Central memory CD8-positive, alpha-beta T cell (primary cell): ENCODE measurements at regions not wholly inside any gene's neighbourhood (a gene's known extent, or its start where the extent isn't known, plus 50 kb on each side); places are given as distances from the start of the nearest gene placed in this dataset.

ENCODE experiments used
- ATAC-seq: fragments of 150-1000 bp; cut with Tn5 transposase; replicated peaks from 2 replicates; pipeline ENCODE4 v1.10.0; 2022; ENCODE audit warnings: mild to moderate bottlenecking, moderate FRiP score, moderate number of reproducible peaks; ENCODE audit not compliant: poor library complexity, severe bottlenecking; ENCODE audit errors: extremely low read depth
- DNase-seq, 2 donors: peaks; one replicate each; pipeline ENCODE4 v3.0.0; 2021; ENCODE audit warnings: low spot score in 2 of 2
- H3K27ac Mint-ChIP-seq: one replicate; pipeline ENCODE4 v1.8.0; 2022; ENCODE audit warnings: low read depth, mild to moderate bottlenecking, moderate library complexity, mixed read lengths
- H3K27me3 Mint-ChIP-seq: one replicate; pipeline ENCODE4 v1.8.0; 2022; ENCODE audit warnings: mixed read lengths
- H3K36me3 Mint-ChIP-seq: one replicate; pipeline ENCODE4 v1.8.0; 2022; ENCODE audit warnings: mild to moderate bottlenecking, moderate library complexity, mixed read lengths; ENCODE audit not compliant: insufficient read depth
- H3K4me1 Mint-ChIP-seq: one replicate; pipeline ENCODE4 v1.8.0; 2022; ENCODE audit warnings: mixed read lengths
- H3K4me3 Mint-ChIP-seq: one replicate; pipeline ENCODE4 v1.8.0; 2022; ENCODE audit warnings: mild to moderate bottlenecking, moderate library complexity, mixed read lengths
- H3K9me3 Mint-ChIP-seq: one replicate; pipeline ENCODE4 v1.8.0; 2022; ENCODE audit warnings: mixed read lengths

GRCh38 chr9:95640336-95640735, 123.6 kb upstream of the PTCH1 start:
- H3K9me3 Mint-ChIP-seq: no peaks in the 10 kb centered on the region
- no peak overlapping the region for H3K4me3 Mint-ChIP-seq
- no peaks in the 10 kb centered on the region for H3K36me3 Mint-ChIP-seq
- peaks cover 52% of the 10 kb centered on the region for H3K27me3 Mint-ChIP-seq
- DNase-seq (no peak), ATAC-seq (no peak)
- H3K27ac Mint-ChIP-seq: no peak overlapping the region
- no peaks in the 10 kb centered on the region for H3K4me1 Mint-ChIP-seq

GRCh38 chr9:95635986-95636671, 119.4 kb upstream of the PTCH1 start:
- DNase-seq (no peak), ATAC-seq (no peak)
- H3K4me1 Mint-ChIP-seq: no peaks in the 10 kb centered on the region
- H3K9me3 Mint-ChIP-seq: no peaks in the 10 kb centered on the region
- peaks cover 72% of the 10 kb centered on the region for H3K27me3 Mint-ChIP-seq
- H3K4me3 Mint-ChIP-seq: no peak overlapping the region
- no peaks in the 10 kb centered on the region for H3K36me3 Mint-ChIP-seq
- H3K27ac Mint-ChIP-seq: no peak overlapping the region

DNA sequence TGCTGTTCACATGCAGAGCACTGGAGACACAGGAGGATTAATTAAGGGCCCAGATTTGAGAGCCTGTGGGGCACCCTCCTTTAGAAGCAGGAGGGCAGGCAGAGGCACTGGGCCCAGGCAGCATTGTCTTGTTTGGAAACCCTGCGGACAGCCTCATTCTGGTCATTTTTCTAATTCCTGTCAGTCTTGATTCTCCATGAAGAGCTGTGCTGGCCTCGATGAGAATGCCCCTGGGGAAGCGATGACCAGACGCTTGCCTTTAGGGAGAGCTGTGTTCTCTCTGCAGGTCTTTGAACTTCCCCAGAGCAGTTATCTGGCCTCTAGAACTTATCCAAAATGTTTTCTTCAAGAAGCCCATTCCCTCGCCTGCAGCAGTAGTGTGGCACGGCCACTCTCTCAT, 117.8 kb upstream of the PTCH1 start:
- no peak overlapping the region for H3K4me3 Mint-ChIP-seq
- H3K27ac Mint-ChIP-seq: no peak overlapping the region
- DNase-seq (no peak), ATAC-seq (no peak)
- no peaks in the 10 kb centered on the region for H3K4me1 Mint-ChIP-seq
- H3K36me3 Mint-ChIP-seq: no peaks in the 10 kb centered on the region
- H3K9me3 Mint-ChIP-seq: no peaks in the 10 kb centered on the region
- H3K27me3 Mint-ChIP-seq: peaks cover 67% of the 10 kb centered on the region

GRCh38 chr9:95634114-95634513, 117.3 kb upstream of the PTCH1 start:
- Mint-ChIP-seq H3K4me1 (no peaks in the 10 kb centered on the region), H3K9me3 (no peaks in the 10 kb centered on the region), H3K27ac (no peak overlapping the region), H3K27me3 (peaks cover 63% of the 10 kb centered on the region), H3K4me3 (no peak overlapping the region), H3K36me3 (no peaks in the 10 kb centered on the region)
- ATAC-seq (no peak), DNase-seq (no peak)

- no peak overlapping the region for H3K4me3 Mint-ChIP-seq
- no peak for ATAC-seq
- H3K36me3 Mint-ChIP-seq: no peaks in the 10 kb centered on the region
- peaks cover 5% of the 10 kb centered on the region for H3K4me1 Mint-ChIP-seq
- H3K27me3 Mint-ChIP-seq: peaks cover 56% of the 10 kb centered on the region
- no peak overlapping the region for H3K27ac Mint-ChIP-seq
- DNase-seq: no peak
- H3K9me3 Mint-ChIP-seq: no peaks in the 10 kb centered on the region
These were observed 112.8 kb upstream of the PTCH1 start for GRCh38 chr9:95629585-95629984.

DNA sequence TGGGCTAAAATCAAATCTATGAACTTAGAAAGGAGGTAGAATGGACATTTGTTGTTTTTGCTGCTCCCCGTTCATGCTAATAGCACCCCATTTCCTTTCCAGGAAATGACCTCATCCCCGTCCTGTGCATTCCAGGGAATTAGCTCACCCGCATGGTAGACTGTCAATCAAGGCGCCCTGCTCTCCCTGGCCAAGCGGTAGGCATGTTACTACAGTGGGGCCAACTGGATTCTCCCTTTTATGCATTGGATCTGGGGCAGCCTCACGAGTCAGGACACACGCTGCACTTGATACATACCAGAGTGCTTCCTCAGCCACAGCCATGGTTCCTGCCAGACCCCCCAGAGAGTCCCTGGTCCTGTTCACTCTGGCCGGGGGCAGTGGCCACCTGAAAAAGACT, 111.0 kb upstream of the PTCH1 start:
- no peak for ATAC-seq
- no peak for DNase-seq
- Mint-ChIP-seq H3K36me3 (no peaks in the 10 kb centered on the region), H3K4me1 (peaks cover 5% of the 10 kb centered on the region), H3K4me3 (no peak overlapping the region), H3K27ac (no peak overlapping the region), H3K27me3 (peaks cover 55% of the 10 kb centered on the region), H3K9me3 (no peaks in the 10 kb centered on the region)

DNA sequence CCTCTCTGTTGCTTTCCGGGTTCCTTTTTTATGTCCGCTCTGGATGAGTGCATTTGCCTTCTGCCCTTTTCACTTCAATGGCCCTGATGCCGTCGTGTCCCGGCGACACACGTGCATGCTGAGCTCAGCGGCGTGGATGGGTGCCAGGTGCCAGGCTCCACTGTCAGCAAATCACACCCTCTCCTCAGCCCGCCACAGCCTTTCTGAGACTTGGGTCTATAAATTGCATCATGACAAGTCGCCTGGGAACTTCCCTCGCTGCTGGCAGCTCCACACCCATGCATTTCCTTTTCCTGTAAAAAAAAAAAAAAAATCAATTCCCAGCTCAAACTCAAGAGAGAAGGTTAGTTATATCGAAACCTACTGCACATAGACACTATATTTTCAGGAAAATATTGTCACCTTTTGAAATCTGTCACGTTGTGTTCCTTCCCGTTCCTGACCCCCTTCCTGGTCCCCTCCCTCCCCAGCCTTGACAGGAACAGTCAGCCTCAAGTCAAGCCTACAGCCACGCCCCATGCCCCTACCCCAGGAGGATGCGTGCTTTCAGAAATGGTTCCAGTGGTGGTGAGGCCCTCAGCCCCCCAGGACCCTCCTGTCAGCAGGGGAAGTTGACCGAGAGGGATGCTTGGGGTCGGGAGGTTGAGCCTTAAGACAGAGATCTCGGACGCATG, 110.3 kb upstream of the PTCH1 start:
- Mint-ChIP-seq H3K4me3 (no peak overlapping the region), H3K4me1 (peaks cover 5% of the 10 kb centered on the region), H3K27me3 (peaks cover 51% of the 10 kb centered on the region), H3K27ac (no peak overlapping the region), H3K36me3 (no peaks in the 10 kb centered on the region), H3K9me3 (no peaks in the 10 kb centered on the region)
- ATAC-seq: no peak
- DNase-seq: no peak

DNA sequence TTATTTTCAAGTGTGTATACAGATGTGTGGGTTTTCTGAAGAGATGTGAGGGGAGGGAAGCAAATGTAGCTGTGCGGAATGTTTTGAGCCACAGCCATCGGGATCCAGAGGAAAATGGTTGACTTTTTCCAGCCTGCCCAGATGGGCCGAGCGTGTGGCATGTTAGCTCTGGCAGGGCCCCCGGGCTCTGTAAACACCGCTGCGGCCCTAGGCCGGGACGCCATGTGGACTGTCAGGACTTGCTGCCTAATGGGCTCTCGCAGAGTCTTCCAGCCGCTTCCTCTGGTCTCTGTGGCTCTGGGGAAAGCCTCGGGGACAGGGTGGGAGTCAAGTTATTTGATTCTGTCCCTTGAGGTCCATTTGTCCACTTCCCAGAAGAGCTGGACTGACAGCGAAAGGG, 109.6 kb upstream of the PTCH1 start:
- no peak overlapping the region for H3K4me3 Mint-ChIP-seq

GRCh38 chr9:95623640-95624039, 106.9 kb upstream of the PTCH1 start:
- Mint-ChIP-seq H3K27ac (no peak overlapping the region), H3K4me1 (peaks cover 5% of the 10 kb centered on the region), H3K9me3 (no peaks in the 10 kb centered on the region), H3K27me3 (peaks cover 33% of the 10 kb centered on the region), H3K4me3 (no peak overlapping the region), H3K36me3 (no peaks in the 10 kb centered on the region)
- no peak for DNase-seq
- no peak for ATAC-seq

More for the DNA sequence above, 109.6 kb upstream of the PTCH1 start:
- DNase-seq: no peak
- Mint-ChIP-seq H3K36me3 (no peaks in the 10 kb centered on the region), H3K27me3 (peaks cover 44% of the 10 kb centered on the region), H3K27ac (no peak overlapping the region), H3K9me3 (no peaks in the 10 kb centered on the region), H3K4me1 (peaks cover 5% of the 10 kb centered on the region)
- ATAC-seq: no peak

- H3K4me3 Mint-ChIP-seq: no peak overlapping the region
- H3K9me3 Mint-ChIP-seq: no peaks in the 10 kb centered on the region
- H3K4me1 Mint-ChIP-seq: no peaks in the 10 kb centered on the region
- ATAC-seq (no peak), DNase-seq (no peak)
- peaks cover 34% of the 10 kb centered on the region for H3K27me3 Mint-ChIP-seq
- no peak overlapping the region for H3K27ac Mint-ChIP-seq
- H3K36me3 Mint-ChIP-seq: no peaks in the 10 kb centered on the region
These were observed 104.0 kb upstream of the PTCH1 start for GRCh38 chr9:95620722-95621121.

DNA sequence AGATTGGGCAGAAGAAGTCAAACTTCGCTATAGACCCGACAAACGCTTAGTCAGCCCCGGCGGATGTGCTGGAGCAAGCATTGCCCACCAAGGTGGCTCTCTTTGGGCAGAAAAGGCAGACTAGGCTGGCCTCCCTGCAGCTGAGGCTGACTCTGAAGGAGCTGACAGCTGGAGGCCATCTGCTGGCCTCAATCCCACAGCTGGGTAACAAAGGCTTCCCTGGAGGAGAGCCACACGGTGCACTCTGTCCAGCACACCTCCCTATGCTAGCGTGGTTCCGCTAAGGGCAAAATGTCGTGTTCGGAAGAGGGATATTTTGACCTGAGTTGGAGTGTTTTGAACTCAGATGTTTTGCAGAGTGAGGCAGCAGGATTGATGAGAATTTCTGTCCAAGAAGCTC, 103.5 kb upstream of the PTCH1 start:
- no peak overlapping the region for H3K4me3 Mint-ChIP-seq
- ATAC-seq: no peak

DNA sequence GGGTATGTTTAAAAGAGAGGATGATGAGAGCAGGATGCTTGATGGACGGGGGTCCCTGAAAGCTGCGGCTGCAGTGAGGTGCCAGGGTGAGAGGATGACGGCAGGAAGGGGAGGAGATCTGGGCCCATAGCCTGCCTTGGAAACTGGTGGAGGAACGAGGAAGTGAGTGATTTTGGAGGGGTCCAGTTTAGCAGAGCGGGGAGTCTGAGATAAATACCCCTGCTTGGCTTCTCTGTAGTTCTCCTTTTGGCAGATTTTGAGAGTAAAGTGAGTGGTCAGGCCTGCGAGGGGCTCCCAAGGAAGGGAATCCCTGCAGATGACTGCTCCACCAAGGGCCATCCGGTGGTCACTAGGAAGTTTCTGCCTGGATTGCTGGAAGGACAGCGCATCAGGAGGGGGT, 98.5 kb upstream of the PTCH1 start:
- Mint-ChIP-seq H3K27me3 (peaks cover 60% of the 10 kb centered on the region), H3K27ac (no peak overlapping the region), H3K4me1 (no peaks in the 10 kb centered on the region), H3K4me3 (no peak overlapping the region), H3K9me3 (no peaks in the 10 kb centered on the region), H3K36me3 (no peaks in the 10 kb centered on the region)
- no peak for ATAC-seq
- DNase-seq: no peak

More for the DNA sequence above, 103.5 kb upstream of the PTCH1 start:
- DNase-seq: no peak
- no peak overlapping the region for H3K27ac Mint-ChIP-seq
- H3K36me3 Mint-ChIP-seq: no peaks in the 10 kb centered on the region
- H3K27me3 Mint-ChIP-seq: peaks cover 34% of the 10 kb centered on the region
- H3K9me3 Mint-ChIP-seq: no peaks in the 10 kb centered on the region
- no peaks in the 10 kb centered on the region for H3K4me1 Mint-ChIP-seq

DNA sequence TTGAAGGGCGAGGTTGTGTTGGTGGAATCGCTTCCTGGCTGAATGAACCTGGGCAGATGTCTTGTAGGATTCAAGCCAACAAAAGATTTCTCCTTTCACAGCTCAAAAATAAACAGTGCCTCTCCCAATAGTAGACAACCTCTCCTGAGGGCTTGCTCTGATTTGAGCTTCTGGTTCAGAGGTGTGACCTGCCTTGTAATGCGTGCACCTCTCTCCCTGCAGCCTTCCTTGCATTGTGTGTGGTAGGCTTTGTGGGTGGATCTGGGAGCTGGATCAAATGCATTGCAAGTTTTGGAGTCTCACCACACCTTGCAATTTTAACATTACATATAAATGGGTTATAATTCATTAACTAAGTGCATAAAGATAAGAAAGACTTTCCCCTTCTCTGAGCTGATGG, 96.9 kb upstream of the PTCH1 start:
- no peak overlapping the region for H3K27ac Mint-ChIP-seq

More for the DNA sequence above, 96.9 kb upstream of the PTCH1 start:
- no peaks in the 10 kb centered on the region for H3K9me3 Mint-ChIP-seq
- H3K4me1 Mint-ChIP-seq: no peaks in the 10 kb centered on the region
- peaks cover 60% of the 10 kb centered on the region for H3K27me3 Mint-ChIP-seq
- H3K4me3 Mint-ChIP-seq: no peak overlapping the region
- DNase-seq (no peak), ATAC-seq (no peak)
- H3K36me3 Mint-ChIP-seq: no peaks in the 10 kb centered on the region
